Osteoblast (primary cell): ENCODE measurements at regions not wholly inside any gene's neighbourhood (a gene's known extent, or its start where the extent isn't known, plus 50 kb on each side); places are given as distances from the start of the nearest gene placed in this dataset.
"Not testable (repeated sequence)": the region's sequence is repeated elsewhere in the genome, so short reads cannot be mapped to it uniquely, and the experiment has no call there.

Source experiments
- DNase-seq: peaks from one replicate; pipeline ENCODE4 v3.0.0; 2011; ENCODE audit warnings: low spot score, mixed read lengths; ENCODE audit not compliant: insufficient read length; ENCODE audit errors: missing footprints
- H2AFZ ChIP-seq: 2 replicates; pipeline ENCODE4 v1.6.0; 2011; ENCODE audit warnings: mild to moderate bottlenecking, low read length
- H3K27ac ChIP-seq: 2 replicates; pipeline ENCODE4 v1.5.1; 2011; ENCODE audit warnings: mild to moderate bottlenecking, low read depth, low read length, moderate library complexity
- H3K27me3 ChIP-seq: 2 replicates; pipeline ENCODE4 v1.6.0; 2012; ENCODE audit warnings: mild to moderate bottlenecking, control low read depth, inconsistent platforms, low read length, moderate library complexity; ENCODE audit not compliant: insufficient read depth
- H3K36me3 ChIP-seq: 2 replicates; pipeline ENCODE4 v1.5.1; 2011; ENCODE audit warnings: mild to moderate bottlenecking, low read length, control low read depth, moderate library complexity; ENCODE audit not compliant: insufficient read depth
- H3K4me1 ChIP-seq: 2 replicates; pipeline ENCODE4 v1.5.1; 2011; ENCODE audit warnings: mild to moderate bottlenecking, low read length, control low read depth, moderate library complexity; ENCODE audit not compliant: insufficient read depth
- H3K4me2 ChIP-seq: 2 replicates; pipeline ENCODE4 v1.6.0; 2011; ENCODE audit warnings: mild to moderate bottlenecking, low read length; ENCODE audit not compliant: insufficient read depth
- H3K4me3 ChIP-seq: fragments of 200-600 bp; sonication (generic); 3 replicates; pipeline ENCODE4 v1.5.1; 2012; ENCODE audit warnings: mild to moderate bottlenecking, low read length, inconsistent platforms; ENCODE audit not compliant: insufficient read depth
- H3K79me2 ChIP-seq: 2 replicates; pipeline ENCODE4 v1.6.0; 2012; ENCODE audit warnings: mild to moderate bottlenecking, low read length, control low read depth, inconsistent platforms; ENCODE audit not compliant: insufficient read depth
- H3K9me3 ChIP-seq: 2 replicates; pipeline ENCODE4 v1.5.1; 2011; ENCODE audit warnings: low read depth, low read length, control low read depth
- H4K20me1 ChIP-seq: 2 replicates; pipeline ENCODE4 v1.6.0; 2012; ENCODE audit warnings: mild to moderate bottlenecking, low read length, control low read depth; ENCODE audit not compliant: insufficient read depth
- CTCF ChIP-seq: IDR thresholded peaks from 2 replicates; pipeline ENCODE4 v1.5.1; 2011; ENCODE audit warnings: mild to moderate bottlenecking, low read depth, low read length, moderate library complexity; ENCODE audit errors: extremely low read depth

GRCh38 chr12:87427770-87428169, 601.4 kb downstream of the C12orf50 start:
- Histone ChIP-seq H3K79me2 (no peaks in the 10 kb centered on the region), H3K4me2 (no peak overlapping the region), H3K4me3 (no peak overlapping the region), H3K36me3 (no peaks in the 10 kb centered on the region), H3K4me1 (no peaks in the 10 kb centered on the region), H2AFZ (no peak overlapping the region), H3K27me3 (no peaks in the 10 kb centered on the region), H3K9me3 (peaks cover 5% of the 10 kb centered on the region), H3K27ac (no peak overlapping the region), H4K20me1 (no peaks in the 10 kb centered on the region)
- DNase-seq: no peak
- TF ChIP-seq CTCF: no peak

- Histone ChIP-seq H3K4me3 (no peak overlapping the region), H3K79me2 (no peaks in the 10 kb centered on the region), H2AFZ (no peak overlapping the region), H3K9me3 (peaks cover 5% of the 10 kb centered on the region), H3K4me1 (no peaks in the 10 kb centered on the region), H3K27me3 (no peaks in the 10 kb centered on the region), H4K20me1 (no peaks in the 10 kb centered on the region), H3K27ac (no peak overlapping the region), H3K36me3 (no peaks in the 10 kb centered on the region), H3K4me2 (no peak overlapping the region)
- no peak for TF ChIP-seq CTCF
- DNase-seq: no peak
These were observed 603.2 kb downstream of the C12orf50 start for GRCh38 chr12:87425942-87426554.

- H2AFZ ChIP-seq, H3K9me3 ChIP-seq, H3K4me3 ChIP-seq, H3K36me3 ChIP-seq, H3K4me1 ChIP-seq, H3K27me3 ChIP-seq, H3K27ac ChIP-seq, H4K20me1 ChIP-seq, H3K79me2 ChIP-seq, DNase-seq, H3K4me2 ChIP-seq: not testable (repeated sequence)
These were observed 608.0 kb downstream of the C12orf50 start for GRCh38 chr12:87421233-87421632.

DNA sequence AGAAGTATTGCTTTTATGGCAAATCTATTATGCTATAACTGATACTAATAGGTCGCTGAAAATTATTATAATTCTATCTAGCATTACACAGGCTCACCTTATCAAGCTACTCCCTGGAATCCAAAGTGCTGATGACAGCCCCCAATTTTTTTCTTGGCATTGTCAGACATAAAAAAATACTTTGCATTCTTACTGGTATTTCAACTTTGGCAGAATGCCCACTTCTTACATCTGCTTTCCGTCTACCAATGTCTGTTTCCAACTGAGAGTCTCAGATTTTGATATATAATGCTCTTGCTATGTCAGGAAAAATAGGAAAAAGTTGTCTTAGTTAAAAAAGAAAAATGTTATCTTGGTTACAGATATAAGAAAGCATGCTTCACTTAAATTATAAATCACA, 615.4 kb downstream of the C12orf50 start:
- Histone ChIP-seq H3K4me2 (no peak overlapping the region), H4K20me1 (no peaks in the 10 kb centered on the region), H3K4me3 (no peak overlapping the region), H3K27me3 (no peaks in the 10 kb centered on the region), H3K79me2 (no peaks in the 10 kb centered on the region), H3K36me3 (no peaks in the 10 kb centered on the region), H2AFZ (no peak overlapping the region), H3K9me3 (no peaks in the 10 kb centered on the region), H3K4me1 (no peaks in the 10 kb centered on the region), H3K27ac (no peak overlapping the region)
- no peak for TF ChIP-seq CTCF
- peak; percentile 41 for DNase-seq
